Nephron progenitor cell (in vitro differentiated cells): ENCODE measurements at regions not wholly inside any gene's neighbourhood (a gene's known extent, or its start where the extent isn't known, plus 50 kb on each side); places are given as distances from the start of the nearest gene placed in this dataset.
A peak's percentile ranks its signal among the peaks of the same experiment; 100 is the strongest.

ENCODE experiments used
- DNase-seq: peaks from one replicate; pipeline ENCODE4 v3.0.0; 2021
- H3K27ac Mint-ChIP-seq: 2 replicates; pipeline ENCODE4 v1.8.0; 2021; ENCODE audit warnings: mild to moderate bottlenecking, moderate library complexity, mixed read lengths
- H3K27me3 Mint-ChIP-seq: 2 replicates; pipeline ENCODE4 v1.8.0; 2021; ENCODE audit warnings: mild to moderate bottlenecking, low read depth, mixed read lengths; ENCODE audit not compliant: poor library complexity
- H3K36me3 Mint-ChIP-seq: 2 replicates; pipeline ENCODE4 v1.8.0; 2021; ENCODE audit warnings: low read depth, mixed read lengths
- H3K4me1 Mint-ChIP-seq: 2 replicates; pipeline ENCODE4 v1.8.0; 2021; ENCODE audit warnings: mixed read lengths
- H3K4me3 Mint-ChIP-seq: 2 replicates; pipeline ENCODE4 v1.8.0; 2021; ENCODE audit warnings: mild to moderate bottlenecking, moderate library complexity, mixed read lengths
- H3K9me3 Mint-ChIP-seq: 2 replicates; pipeline ENCODE4 v1.8.0; 2021; ENCODE audit warnings: mild to moderate bottlenecking, moderate library complexity, mixed read lengths
- CTCF ChIP-seq: fragments of 200-600 bp; sonication (generic); IDR thresholded peaks from 2 replicates; pipeline ENCODE4 v1.5.0; 2021; ENCODE audit warnings: antibody characterized with exemption

- peak overlapping the region; percentile 26 for H3K4me3 Mint-ChIP-seq
- H3K27me3 Mint-ChIP-seq: no peaks in the 10 kb centered on the region
- H3K4me1 Mint-ChIP-seq: peaks cover 35% of the 10 kb centered on the region
- H3K36me3 Mint-ChIP-seq: no peaks in the 10 kb centered on the region
- no peak for TF ChIP-seq CTCF
- H3K27ac Mint-ChIP-seq: peak overlapping the region; percentile 66
- DNase-seq: no peak
- H3K9me3 Mint-ChIP-seq: no peaks in the 10 kb centered on the region
Measured at GRCh38 chr14:51546603-51547258, 105.0 kb upstream of the FRMD6 start.

- no peak for TF ChIP-seq CTCF
- H3K4me3 Mint-ChIP-seq: peak overlapping the region; percentile 19
- no peaks in the 10 kb centered on the region for H3K27me3 Mint-ChIP-seq
- peaks cover 35% of the 10 kb centered on the region for H3K4me1 Mint-ChIP-seq
- H3K36me3 Mint-ChIP-seq: no peaks in the 10 kb centered on the region
- no peak for DNase-seq
- H3K9me3 Mint-ChIP-seq: no peaks in the 10 kb centered on the region
- H3K27ac Mint-ChIP-seq: peak overlapping the region; percentile 73
Measured at GRCh38 chr14:51547260-51547659, 104.5 kb upstream of the FRMD6 start.

- H3K9me3 Mint-ChIP-seq: no peaks in the 10 kb centered on the region
- peak overlapping the region; percentile 73 for H3K27ac Mint-ChIP-seq
- DNase-seq: no peak
- TF ChIP-seq CTCF: no peak
- peaks cover 35% of the 10 kb centered on the region for H3K4me1 Mint-ChIP-seq
- H3K4me3 Mint-ChIP-seq: no peak overlapping the region
- no peaks in the 10 kb centered on the region for H3K27me3 Mint-ChIP-seq
- no peaks in the 10 kb centered on the region for H3K36me3 Mint-ChIP-seq
Measured at GRCh38 chr14:51547701-51548100, 104.0 kb upstream of the FRMD6 start.

- TF ChIP-seq CTCF: no peak
- H3K36me3 Mint-ChIP-seq: no peaks in the 10 kb centered on the region
- no peak overlapping the region for H3K4me3 Mint-ChIP-seq
- no peak overlapping the region for H3K27ac Mint-ChIP-seq
- H3K4me1 Mint-ChIP-seq: peaks cover 35% of the 10 kb centered on the region
- H3K9me3 Mint-ChIP-seq: no peaks in the 10 kb centered on the region
- H3K27me3 Mint-ChIP-seq: no peaks in the 10 kb centered on the region
- DNase-seq: no peak
Measured at GRCh38 chr14:51548187-51548586, 103.5 kb upstream of the FRMD6 start.

- peaks cover 29% of the 10 kb centered on the region for H3K4me1 Mint-ChIP-seq
- H3K27ac Mint-ChIP-seq: no peak overlapping the region
- H3K27me3 Mint-ChIP-seq: no peaks in the 10 kb centered on the region
- no peaks in the 10 kb centered on the region for H3K9me3 Mint-ChIP-seq
- no peak for TF ChIP-seq CTCF
- no peaks in the 10 kb centered on the region for H3K36me3 Mint-ChIP-seq
- DNase-seq: no peak
- H3K4me3 Mint-ChIP-seq: no peak overlapping the region
Measured at GRCh38 chr14:51550636-51551035, 101.1 kb upstream of the FRMD6 start.

- Mint-ChIP-seq H3K36me3 (no peaks in the 10 kb centered on the region), H3K9me3 (no peaks in the 10 kb centered on the region), H3K4me3 (no peak overlapping the region), H3K27me3 (no peaks in the 10 kb centered on the region), H3K27ac (no peak overlapping the region), H3K4me1 (peaks cover 12% of the 10 kb centered on the region)
- TF ChIP-seq CTCF: no peak
- no peak for DNase-seq
Measured at GRCh38 chr14:51552275-51552674, 99.4 kb upstream of the FRMD6 start.
